OCI-LY1 (cell line): ENCODE measurements at regions not wholly inside any gene's neighbourhood (a gene's known extent, or its start where the extent isn't known, plus 50 kb on each side); places are given as distances from the start of the nearest gene placed in this dataset.

Experiments
- H2AFZ ChIP-seq: fragments of 200-600 bp; sonication (generic), shearing (Covaris generic); 2 replicates; pipeline ENCODE4 v1.6.0; 2014; ENCODE audit warnings: antibody characterized with exemption, mild to moderate bottlenecking, low read length
- H3F3A ChIP-seq: fragments of 200-600 bp; sonication (generic), shearing (Covaris generic); 2 replicates; pipeline ENCODE4 v1.6.0; 2014; ENCODE audit warnings: mild to moderate bottlenecking, antibody characterized with exemption, low read length, moderate library complexity; ENCODE audit not compliant: insufficient read depth
- H3K27ac ChIP-seq: fragments of 200-600 bp; sonication (generic); 2 replicates; pipeline ENCODE4 v1.5.1; 2014; ENCODE audit warnings: low read length, mixed run types, mild to moderate bottlenecking, low read depth; ENCODE audit not compliant: poor library complexity, severe bottlenecking
- H3K27me3 ChIP-seq: fragments of 200-600 bp; sonication (generic); 2 replicates; pipeline ENCODE4 v1.6.0; 2014; ENCODE audit warnings: antibody characterized with exemption, mild to moderate bottlenecking, low read length, moderate library complexity; ENCODE audit not compliant: insufficient read depth
- H3K36me3 ChIP-seq: fragments of 200-600 bp; sonication (generic); 2 replicates; pipeline ENCODE4 v1.6.1; 2014; ENCODE audit warnings: mild to moderate bottlenecking, antibody characterized with exemption, low read length, moderate library complexity, mixed read lengths; ENCODE audit not compliant: insufficient read depth
- H3K4me1 ChIP-seq: fragments of 200-600 bp; sonication (generic); 2 replicates; pipeline ENCODE4 v1.5.1; 2014; ENCODE audit warnings: mild to moderate bottlenecking, low read length, moderate library complexity; ENCODE audit not compliant: insufficient read depth, severe bottlenecking
- H3K4me2 ChIP-seq: fragments of 200-600 bp; sonication (generic), shearing (Covaris generic); 2 replicates; pipeline ENCODE4 v1.6.1; 2014; ENCODE audit warnings: low read length
- H3K4me3 ChIP-seq: fragments of 200-600 bp; sonication (generic); 2 replicates; pipeline ENCODE4 v1.5.1; 2014; ENCODE audit warnings: low read length, low read depth, mild to moderate bottlenecking, mixed read lengths; ENCODE audit not compliant: poor library complexity, severe bottlenecking
- H3K79me2 ChIP-seq: fragments of 200-600 bp; shearing (Covaris generic); 2 replicates; pipeline ENCODE4 v1.6.1; 2016; ENCODE audit warnings: mixed run types, low read length, mixed read lengths; ENCODE audit not compliant: insufficient read depth
- H3K9ac ChIP-seq: fragments of 200-600 bp; sonication (generic), shearing (Covaris generic); 2 replicates; pipeline ENCODE4 v1.6.1; 2014; ENCODE audit warnings: mild to moderate bottlenecking, low read length, mixed read lengths
- H3K9me2 ChIP-seq: fragments of 200-600 bp; sonication (generic), shearing (Covaris generic); 2 replicates; pipeline ENCODE4 v1.6.1; 2014; ENCODE audit warnings: low read depth, mild to moderate bottlenecking, low read length, mixed read lengths
- H3K9me3 ChIP-seq: fragments of 200-600 bp; shearing (Covaris generic); 2 replicates; pipeline ENCODE4 v1.6.1; 2014; ENCODE audit warnings: low read length, mixed read lengths
- H4K20me1 ChIP-seq: fragments of 200-600 bp; sonication (generic), shearing (Covaris generic); 2 replicates; pipeline ENCODE4 v1.6.0; 2016; ENCODE audit warnings: mild to moderate bottlenecking, low read length; ENCODE audit not compliant: insufficient read depth
- CTCF ChIP-seq: fragments of 200-600 bp; sonication (generic), shearing (Covaris generic); IDR thresholded peaks from 2 replicates; pipeline ENCODE4 v1.5.1; 2017; ENCODE audit warnings: mild to moderate bottlenecking, antibody characterized with exemption, low read length, moderate library complexity, mixed read lengths
- EZH2 ChIP-seq: fragments of 200-600 bp; sonication (generic), shearing (Covaris generic); IDR thresholded peaks from 2 replicates; pipeline ENCODE4 v1.8.0; 2017; ENCODE audit warnings: borderline replicate concordance, mixed run types, mild to moderate bottlenecking, antibody characterized with exemption, low read length, moderate library complexity, mixed read lengths

- Histone ChIP-seq H3K9me3 (0 out of 2 replicates have a peak, but pooled peaks cover 2% of the 10 kb centered on the region), H3F3A (no peaks in the 10 kb centered on the region), H3K79me2 (no peaks in the 10 kb centered on the region), H3K9ac (no peak overlapping the region), H3K27me3 (no peaks in the 10 kb centered on the region), H3K36me3 (no peaks in the 10 kb centered on the region; the same call in 1 of the 2 replicates), H3K9me2 (no peaks in the 10 kb centered on the region), H3K27ac (no peak overlapping the region), H4K20me1 (no peaks in the 10 kb centered on the region), H3K4me2 (no peak overlapping the region), H3K4me3 (no peak overlapping the region), H3K4me1 (no peaks in the 10 kb centered on the region), H2AFZ (no peak overlapping the region)
- TF ChIP-seq CTCF, result no peak
- no peak for TF ChIP-seq EZH2
Observed at GRCh38 chr4:153074486-153074885, 129.8 kb upstream of the TRIM2 start.

GRCh38 chr4:153074936-153075630, 129.2 kb upstream of the TRIM2 start:
- no peaks in the 10 kb centered on the region; the same call in 1 of the 2 replicates for H3K36me3 ChIP-seq
- H3K9me3 ChIP-seq, result 0 out of 2 replicates have a peak, but pooled peaks cover 2% of the 10 kb centered on the region
- no peaks in the 10 kb centered on the region for H4K20me1 ChIP-seq
- H3K27me3 ChIP-seq, result no peaks in the 10 kb centered on the region
- TF ChIP-seq CTCF (no peak), EZH2 (no peak)
- H3K9ac ChIP-seq, result no peak overlapping the region
- H3K9me2 ChIP-seq, result no peaks in the 10 kb centered on the region
- H3K4me2 ChIP-seq, result no peak overlapping the region
- H3F3A ChIP-seq, result no peaks in the 10 kb centered on the region
- H3K4me1 ChIP-seq, result no peaks in the 10 kb centered on the region
- no peak overlapping the region for H2AFZ ChIP-seq
- H3K27ac ChIP-seq, result no peak overlapping the region
- no peak overlapping the region for H3K4me3 ChIP-seq
- H3K79me2 ChIP-seq, result no peaks in the 10 kb centered on the region

- Histone ChIP-seq H3K4me2 (no peak overlapping the region), H3K36me3 (no peaks in the 10 kb centered on the region; the same call in 1 of the 2 replicates)
Observed at GRCh38 chr4:153075836-153076518, 128.3 kb upstream of the TRIM2 start.

More at GRCh38 chr4:153075836-153076518, 128.3 kb upstream of the TRIM2 start:
- Histone ChIP-seq H3K9me2 (no peaks in the 10 kb centered on the region), H3K4me3 (no peak overlapping the region), H3K9me3 (no peaks in the 10 kb centered on the region), H2AFZ (no peak overlapping the region), H3K27me3 (no peaks in the 10 kb centered on the region), H3K27ac (no peak overlapping the region), H3K9ac (no peak overlapping the region), H3K4me1 (no peaks in the 10 kb centered on the region), H3F3A (no peaks in the 10 kb centered on the region), H4K20me1 (no peaks in the 10 kb centered on the region), H3K79me2 (no peaks in the 10 kb centered on the region)
- TF ChIP-seq CTCF, result no peak
